22Rv1 (cell line): ENCODE measurements at regions not wholly inside any gene's neighbourhood (a gene's known extent, or its start where the extent isn't known, plus 50 kb on each side); places are given as distances from the start of the nearest gene placed in this dataset.

ENCODE experiments used
- H3K27ac ChIP-seq: fragments of 450-650 bp; 2 replicates; pipeline ENCODE4 v1.5.1; 2017
- ZFX ChIP-seq: fragments of 450-650 bp; IDR thresholded peaks from 2 replicates; pipeline ENCODE4 v1.6.1; 2017; ENCODE audit warnings: antibody characterized with exemption, borderline replicate concordance
- TF ChIP-seq, protein P1 (sequence below): fragments of 450-650 bp; IDR thresholded peaks from 2 replicates; pipeline ENCODE4 v1.5.1; 2017; ENCODE audit warnings: mild to moderate bottlenecking

DNA sequence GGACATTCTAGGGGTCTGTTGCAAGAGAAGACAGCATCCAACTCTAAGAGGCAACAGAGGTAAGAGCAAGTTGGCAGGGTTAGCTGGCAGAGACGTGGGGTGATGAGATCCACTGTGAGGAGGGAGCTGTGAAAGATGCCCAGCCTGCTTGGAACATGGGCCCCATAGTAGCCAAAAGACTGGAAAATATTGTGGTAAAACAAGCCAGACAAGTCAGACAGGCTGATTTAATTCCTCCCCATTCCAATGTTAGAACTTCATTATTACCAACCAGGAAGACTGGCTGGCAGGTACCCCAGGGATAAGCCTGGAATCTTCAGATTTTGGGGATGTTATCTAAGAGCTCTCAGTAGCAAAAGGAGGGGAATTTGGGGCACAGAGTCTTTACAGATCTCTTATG, 181.3 kb downstream of the SEC61B start:
- TF ChIP-seq ZFX, result no peak
- TF ChIP-seq, protein P1, sequence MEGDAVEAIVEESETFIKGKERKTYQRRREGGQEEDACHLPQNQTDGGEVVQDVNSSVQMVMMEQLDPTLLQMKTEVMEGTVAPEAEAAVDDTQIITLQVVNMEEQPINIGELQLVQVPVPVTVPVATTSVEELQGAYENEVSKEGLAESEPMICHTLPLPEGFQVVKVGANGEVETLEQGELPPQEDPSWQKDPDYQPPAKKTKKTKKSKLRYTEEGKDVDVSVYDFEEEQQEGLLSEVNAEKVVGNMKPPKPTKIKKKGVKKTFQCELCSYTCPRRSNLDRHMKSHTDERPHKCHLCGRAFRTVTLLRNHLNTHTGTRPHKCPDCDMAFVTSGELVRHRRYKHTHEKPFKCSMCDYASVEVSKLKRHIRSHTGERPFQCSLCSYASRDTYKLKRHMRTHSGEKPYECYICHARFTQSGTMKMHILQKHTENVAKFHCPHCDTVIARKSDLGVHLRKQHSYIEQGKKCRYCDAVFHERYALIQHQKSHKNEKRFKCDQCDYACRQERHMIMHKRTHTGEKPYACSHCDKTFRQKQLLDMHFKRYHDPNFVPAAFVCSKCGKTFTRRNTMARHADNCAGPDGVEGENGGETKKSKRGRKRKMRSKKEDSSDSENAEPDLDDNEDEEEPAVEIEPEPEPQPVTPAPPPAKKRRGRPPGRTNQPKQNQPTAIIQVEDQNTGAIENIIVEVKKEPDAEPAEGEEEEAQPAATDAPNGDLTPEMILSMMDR, result no peak

DNA sequence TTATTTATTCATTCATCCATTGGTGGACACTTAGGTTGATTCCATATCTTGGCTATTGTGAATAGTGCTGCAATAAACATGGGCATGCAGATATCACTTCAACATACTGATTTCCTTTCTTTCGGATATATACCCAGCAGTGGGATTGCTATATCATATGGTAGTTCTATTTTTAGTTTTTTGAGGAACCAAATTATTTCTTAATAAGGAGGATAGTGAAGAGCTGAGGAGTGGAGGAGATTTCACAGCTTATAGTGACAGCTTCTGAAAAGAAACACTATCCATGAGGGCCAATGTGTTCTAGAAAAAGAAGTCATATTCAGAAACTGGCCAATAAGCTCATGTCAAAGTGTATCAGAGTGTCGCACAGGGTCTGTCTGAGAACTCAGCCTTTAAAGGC, 183.3 kb downstream of the SEC61B start:
- H3K27ac ChIP-seq, result no peak overlapping the region
- TF ChIP-seq, protein P1, result no peak
- no peak for TF ChIP-seq ZFX

More for the DNA sequence above, 181.3 kb downstream of the SEC61B start:
- no peak overlapping the region for H3K27ac ChIP-seq

DNA sequence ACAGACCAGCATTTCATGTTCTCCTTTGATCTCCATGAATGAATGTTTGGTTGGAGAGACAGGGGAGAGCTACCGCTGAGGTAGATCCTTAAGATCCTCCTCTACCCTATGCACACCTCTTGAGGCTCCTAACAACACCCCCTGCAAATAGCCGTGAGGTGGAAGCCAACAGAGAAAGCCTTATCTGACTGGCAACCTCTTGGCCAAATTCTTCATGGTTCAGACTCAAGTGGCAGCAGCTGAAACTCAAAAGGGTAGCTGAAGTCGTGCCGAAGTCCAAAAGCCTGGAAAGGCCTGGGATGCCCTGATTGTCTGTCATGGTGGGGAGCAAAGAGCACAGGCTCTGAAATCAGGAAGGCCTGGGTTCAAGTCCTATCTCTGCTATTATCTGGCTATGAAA, 184.9 kb downstream of the SEC61B start:
- no peak for TF ChIP-seq ZFX
- TF ChIP-seq, protein P1, result no peak

DNA sequence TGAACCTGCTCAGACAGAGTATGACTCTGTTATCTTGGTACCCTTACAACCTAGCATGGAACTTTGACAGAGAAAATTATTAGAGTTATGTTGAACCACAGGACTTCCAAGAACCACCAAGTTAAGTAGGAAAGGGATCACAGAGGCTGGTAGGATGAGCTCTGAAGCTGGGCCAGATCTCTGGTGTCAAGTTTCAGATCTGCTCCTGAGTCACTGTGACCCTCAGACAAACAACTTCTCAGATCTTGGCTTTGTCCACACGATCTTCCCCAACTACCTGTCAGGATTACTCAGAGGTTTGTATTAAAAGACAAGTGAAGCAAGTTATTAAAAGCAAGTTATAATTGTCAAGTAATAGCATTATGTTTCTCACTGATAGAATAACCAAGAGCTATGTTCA, 189.0 kb downstream of the SEC61B start:
- H3K27ac ChIP-seq, result no peak overlapping the region
- TF ChIP-seq, protein P1, result no peak
- no peak for TF ChIP-seq ZFX

More for the DNA sequence above, 184.9 kb downstream of the SEC61B start:
- no peak overlapping the region for H3K27ac ChIP-seq

DNA sequence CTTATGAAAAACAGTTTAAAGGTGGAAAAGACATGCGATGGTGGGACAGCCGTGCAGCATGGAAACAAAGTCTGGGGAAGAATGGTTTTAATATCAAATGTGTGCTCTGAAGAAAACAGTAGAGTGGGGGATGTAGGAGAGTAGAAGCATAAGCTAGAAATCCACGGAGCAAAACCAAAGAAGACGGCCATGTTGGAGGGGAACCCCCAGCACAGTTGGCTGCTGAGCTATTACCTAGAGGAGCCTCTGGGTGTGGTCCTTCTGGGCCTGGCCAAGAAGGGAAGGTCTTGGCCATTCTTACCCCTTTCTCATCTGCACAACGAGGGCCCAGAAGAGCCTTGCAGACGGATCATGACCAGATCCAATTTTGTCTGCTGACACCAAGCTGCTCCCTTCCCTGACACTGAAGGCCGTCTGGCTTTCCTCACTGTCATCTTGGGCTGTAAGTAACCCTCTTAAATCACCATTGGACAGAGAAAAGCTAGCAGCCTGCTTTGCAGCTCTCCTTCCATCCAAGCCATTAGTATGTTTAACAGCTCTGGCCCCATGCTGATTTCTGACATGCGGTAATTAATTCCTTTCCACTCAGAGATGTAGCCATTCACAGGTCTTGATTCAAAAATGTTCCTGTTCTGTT, 189.5 kb downstream of the SEC61B start:
- no peak for TF ChIP-seq ZFX
- TF ChIP-seq, protein P1, result no peak
- no peak overlapping the region for H3K27ac ChIP-seq

DNA sequence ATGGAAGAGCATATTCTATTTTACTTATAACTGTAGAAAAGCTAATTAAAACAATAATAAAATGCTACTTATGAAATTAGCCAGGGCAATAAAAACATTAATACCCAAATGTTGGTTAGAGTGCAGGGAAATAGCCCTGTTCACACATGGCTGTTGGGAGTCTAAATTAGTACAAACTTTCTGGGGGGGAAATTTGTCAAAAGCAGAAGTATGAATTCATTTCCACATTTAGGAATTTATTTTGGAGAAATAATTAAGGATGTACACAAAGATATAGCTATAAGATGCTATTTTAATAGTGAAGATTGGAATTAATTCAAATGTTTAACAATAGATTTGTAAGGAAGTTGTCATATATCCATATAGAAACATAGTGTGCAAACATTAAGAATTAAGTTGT, 190.5 kb downstream of the SEC61B start:
- TF ChIP-seq, protein P1, result no peak
- no peak for TF ChIP-seq ZFX
- H3K27ac ChIP-seq, result no peak overlapping the region

DNA sequence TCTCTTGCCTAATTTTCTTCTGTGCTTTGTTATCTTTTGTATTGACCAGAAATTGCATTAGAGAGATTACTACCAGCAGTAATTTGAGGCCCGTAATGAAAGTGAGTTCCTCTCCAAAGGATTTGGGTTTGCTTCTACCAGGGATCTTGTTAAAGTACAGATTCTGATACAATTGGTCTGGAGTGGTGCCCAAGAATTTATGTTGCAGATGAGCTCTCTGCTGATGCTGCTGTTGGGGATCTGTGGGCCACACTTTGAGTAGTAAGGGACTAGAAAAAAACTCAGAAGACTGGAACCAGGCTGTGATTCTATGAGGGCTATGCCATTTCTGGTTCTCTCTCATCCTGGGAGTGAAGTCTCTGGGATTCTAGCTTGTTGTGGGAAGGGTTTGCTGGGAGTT, 192.2 kb downstream of the SEC61B start:
- TF ChIP-seq, protein P1, result no peak
- TF ChIP-seq ZFX, result no peak
- no peak overlapping the region for H3K27ac ChIP-seq
